ENCODE measurements at regions not wholly inside any gene's neighbourhood (a gene's known extent, or its start where the extent isn't known, plus 50 kb on each side); places are given as distances from the start of the nearest gene placed in this dataset.

DNA sequence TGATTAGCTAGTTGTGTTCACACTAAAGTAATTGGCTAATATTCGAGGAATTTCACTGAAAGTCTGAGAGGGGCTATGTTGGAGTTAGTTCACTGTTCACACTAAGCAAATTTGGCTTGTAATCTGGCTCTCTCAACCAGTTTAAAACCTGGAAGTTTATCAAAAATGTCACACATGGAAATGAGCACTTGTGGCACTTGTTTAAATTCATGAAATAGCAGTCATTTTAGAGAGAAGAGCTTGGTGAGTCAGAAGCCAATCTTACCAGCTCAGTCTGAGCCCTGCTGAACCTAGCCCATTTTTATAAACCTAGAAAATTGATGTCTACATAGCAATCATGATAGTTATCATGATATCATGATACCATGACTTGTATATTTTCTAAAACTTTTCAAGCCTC, 90.7 kb upstream of the JADE1 start:
- H3K4me3 Mint-ChIP-seq, result no peak overlapping the region
- no peaks in the 10 kb centered on the region for H3K9me3 Mint-ChIP-seq
- TF ChIP-seq, protein P1, sequence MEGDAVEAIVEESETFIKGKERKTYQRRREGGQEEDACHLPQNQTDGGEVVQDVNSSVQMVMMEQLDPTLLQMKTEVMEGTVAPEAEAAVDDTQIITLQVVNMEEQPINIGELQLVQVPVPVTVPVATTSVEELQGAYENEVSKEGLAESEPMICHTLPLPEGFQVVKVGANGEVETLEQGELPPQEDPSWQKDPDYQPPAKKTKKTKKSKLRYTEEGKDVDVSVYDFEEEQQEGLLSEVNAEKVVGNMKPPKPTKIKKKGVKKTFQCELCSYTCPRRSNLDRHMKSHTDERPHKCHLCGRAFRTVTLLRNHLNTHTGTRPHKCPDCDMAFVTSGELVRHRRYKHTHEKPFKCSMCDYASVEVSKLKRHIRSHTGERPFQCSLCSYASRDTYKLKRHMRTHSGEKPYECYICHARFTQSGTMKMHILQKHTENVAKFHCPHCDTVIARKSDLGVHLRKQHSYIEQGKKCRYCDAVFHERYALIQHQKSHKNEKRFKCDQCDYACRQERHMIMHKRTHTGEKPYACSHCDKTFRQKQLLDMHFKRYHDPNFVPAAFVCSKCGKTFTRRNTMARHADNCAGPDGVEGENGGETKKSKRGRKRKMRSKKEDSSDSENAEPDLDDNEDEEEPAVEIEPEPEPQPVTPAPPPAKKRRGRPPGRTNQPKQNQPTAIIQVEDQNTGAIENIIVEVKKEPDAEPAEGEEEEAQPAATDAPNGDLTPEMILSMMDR (IDR thresholded peaks at IDR 0.05; ENCODE audit: unreplicated experiment), result no peak
- no peaks in the 10 kb centered on the region for H3K36me3 Mint-ChIP-seq
- no peak overlapping the region for H3K27ac Mint-ChIP-seq
- peaks cover 10% of the 10 kb centered on the region for H3K4me1 Mint-ChIP-seq
- DNase-seq (ENCODE audit: low spot score in 2 of 2, unreplicated experiment in 2 of 2), result no peak
- H3K27me3 Mint-ChIP-seq (ENCODE audit: low read depth), result no peaks in the 10 kb centered on the region

DNA sequence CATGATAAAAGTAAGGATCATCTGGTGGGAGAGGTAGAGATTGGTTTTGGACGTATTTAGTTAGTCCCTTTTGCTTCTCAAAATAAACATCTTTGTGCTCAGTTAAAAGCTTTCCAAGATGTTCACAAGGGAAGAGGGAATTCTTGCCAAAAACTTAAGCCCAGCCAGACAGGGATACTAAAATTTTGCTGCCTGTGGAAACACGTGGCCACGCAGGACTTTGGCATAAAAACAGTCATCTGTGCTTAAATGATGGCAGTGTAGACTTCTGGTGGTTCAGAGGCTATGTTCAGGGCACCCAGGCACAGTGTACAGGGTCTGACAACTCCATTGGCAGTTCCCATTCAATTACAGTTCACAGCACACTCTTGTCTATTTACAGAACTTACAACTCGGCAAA, 93.2 kb upstream of the JADE1 start:
- Mint-ChIP-seq H3K27ac (no peak overlapping the region), H3K9me3 (no peaks in the 10 kb centered on the region), H3K27me3 (ENCODE audit: low read depth) (no peaks in the 10 kb centered on the region), H3K36me3 (no peaks in the 10 kb centered on the region), H3K4me3 (no peak overlapping the region), H3K4me1 (peaks cover 13% of the 10 kb centered on the region)
- DNase-seq (ENCODE audit: low spot score in 2 of 2, unreplicated experiment in 2 of 2), result no peak
- TF ChIP-seq, protein P1 (IDR thresholded peaks at IDR 0.05; ENCODE audit: unreplicated experiment), result no peak

DNA sequence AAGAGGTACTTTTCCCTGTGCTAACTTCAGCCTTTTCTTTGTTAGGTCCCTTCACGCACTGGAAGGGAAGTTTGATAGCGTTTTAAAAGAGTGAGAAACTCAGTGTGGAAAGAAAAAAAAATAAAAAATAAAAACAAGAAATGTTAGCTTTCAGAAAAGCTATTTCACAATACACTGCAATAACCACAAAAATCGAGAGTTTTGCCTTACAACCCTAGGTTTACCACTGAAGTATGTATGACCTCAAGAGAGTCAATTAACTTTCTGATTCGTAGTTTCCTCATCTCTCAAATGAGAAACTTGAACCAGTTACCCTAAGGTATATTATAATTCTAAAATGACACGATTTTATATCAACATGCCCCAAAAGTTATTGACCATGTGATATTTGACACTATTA, 93.9 kb upstream of the JADE1 start:
- Mint-ChIP-seq H3K27me3 (ENCODE audit: low read depth) (no peaks in the 10 kb centered on the region), H3K4me1 (peaks cover 18% of the 10 kb centered on the region), H3K9me3 (no peaks in the 10 kb centered on the region), H3K27ac (no peak overlapping the region), H3K4me3 (no peak overlapping the region), H3K36me3 (no peaks in the 10 kb centered on the region)
- no peak for DNase-seq (ENCODE audit: low spot score in 2 of 2, unreplicated experiment in 2 of 2)
- TF ChIP-seq, protein P1 (IDR thresholded peaks at IDR 0.05; ENCODE audit: unreplicated experiment), result no peak

DNA sequence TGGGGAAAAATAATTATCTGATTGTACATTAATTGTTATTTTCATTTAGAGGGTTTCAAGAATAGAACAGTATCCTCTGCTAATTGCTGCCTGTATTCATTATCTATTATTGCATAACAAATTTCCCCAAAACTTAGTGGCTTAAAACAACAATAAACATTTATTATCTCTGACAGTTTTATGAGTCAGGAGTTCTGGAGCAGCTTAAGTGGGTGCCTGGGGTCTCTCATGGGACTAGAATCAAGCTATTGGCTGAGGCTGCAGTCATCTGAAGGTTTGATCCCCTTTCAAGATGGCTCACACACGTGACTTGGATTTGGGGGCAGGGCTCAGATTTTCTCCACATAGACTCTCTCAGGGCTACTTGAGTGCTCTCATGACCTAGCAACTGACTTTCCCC, 98.1 kb upstream of the JADE1 start:
- H3K27ac Mint-ChIP-seq, result peak overlapping the region; percentile 16
- no peak overlapping the region for H3K4me3 Mint-ChIP-seq
- DNase-seq (ENCODE audit: low spot score in 2 of 2, unreplicated experiment in 2 of 2), result no peak
- H3K9me3 Mint-ChIP-seq, result no peaks in the 10 kb centered on the region
- H3K27me3 Mint-ChIP-seq (ENCODE audit: low read depth), result no peaks in the 10 kb centered on the region
- no peaks in the 10 kb centered on the region for H3K36me3 Mint-ChIP-seq
- TF ChIP-seq, protein P1 (IDR thresholded peaks at IDR 0.05; ENCODE audit: unreplicated experiment), result no peak
- H3K4me1 Mint-ChIP-seq, result peaks cover 40% of the 10 kb centered on the region

DNA sequence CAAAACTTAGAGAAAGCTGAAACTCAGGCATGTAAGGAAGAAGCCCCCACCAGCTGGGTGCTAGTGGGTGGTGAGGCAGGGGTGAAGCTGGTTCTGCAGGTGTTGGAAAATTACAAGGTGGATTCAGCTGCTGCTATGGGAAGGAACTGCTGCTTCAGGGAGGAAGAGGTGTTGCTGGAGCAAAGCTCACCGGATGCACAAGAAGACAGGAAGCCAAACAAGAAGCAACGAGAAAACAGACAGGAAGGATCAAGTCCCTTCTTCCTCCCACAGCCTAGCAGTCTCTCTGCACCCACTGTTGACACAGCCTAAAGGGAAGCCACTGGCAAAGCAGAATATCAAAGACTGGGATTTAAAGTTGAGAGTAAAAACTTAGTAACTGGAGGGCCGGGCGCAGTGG, 100.2 kb upstream of the JADE1 start:
- TF ChIP-seq, protein P1 (IDR thresholded peaks at IDR 0.05; ENCODE audit: unreplicated experiment), result no peak
- H3K9me3 Mint-ChIP-seq, result peaks cover 2% of the 10 kb centered on the region
- peak overlapping the region; percentile 60 for H3K27ac Mint-ChIP-seq
- no peak overlapping the region for H3K4me3 Mint-ChIP-seq
- no peaks in the 10 kb centered on the region for H3K27me3 Mint-ChIP-seq (ENCODE audit: low read depth)
- H3K4me1 Mint-ChIP-seq, result peaks cover 40% of the 10 kb centered on the region
- no peak for DNase-seq (ENCODE audit: low spot score in 2 of 2, unreplicated experiment in 2 of 2)
- H3K36me3 Mint-ChIP-seq, result no peaks in the 10 kb centered on the region

DNA sequence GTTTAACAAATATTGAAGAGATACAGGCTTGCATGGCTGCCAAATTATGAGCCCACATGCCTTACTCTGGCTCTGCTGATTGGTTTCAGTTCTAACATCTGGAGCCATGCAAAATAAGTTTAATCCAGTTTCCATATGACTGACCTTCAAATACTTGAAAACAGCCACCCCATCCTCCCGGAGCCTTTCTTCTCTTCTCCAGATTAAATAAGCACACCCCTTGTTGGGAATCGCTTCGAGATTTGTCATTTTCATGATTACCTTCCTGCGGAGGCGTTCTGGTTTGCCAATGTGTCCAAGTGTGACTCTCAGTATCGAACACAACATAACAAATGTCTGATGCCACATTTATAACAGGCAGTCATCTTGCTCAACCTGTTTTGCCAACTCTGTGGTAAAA, 101.6 kb upstream of the JADE1 start:
- H3K27me3 Mint-ChIP-seq (ENCODE audit: low read depth), result no peaks in the 10 kb centered on the region
- no peaks in the 10 kb centered on the region for H3K36me3 Mint-ChIP-seq
- no peak for DNase-seq (ENCODE audit: low spot score in 2 of 2, unreplicated experiment in 2 of 2)
- TF ChIP-seq, protein P1 (IDR thresholded peaks at IDR 0.05; ENCODE audit: unreplicated experiment), result no peak
- peak overlapping the region; percentile 1 for H3K4me3 Mint-ChIP-seq
- peaks cover 12% of the 10 kb centered on the region for H3K9me3 Mint-ChIP-seq
- H3K27ac Mint-ChIP-seq, result peak overlapping the region; percentile 77
- peaks cover 35% of the 10 kb centered on the region for H3K4me1 Mint-ChIP-seq

Data from mesothelial cell of epicardium (in vitro differentiated cells).